ENCODE measurements at regions not wholly inside any gene's neighbourhood (a gene's known extent, or its start where the extent isn't known, plus 50 kb on each side); places are given as distances from the start of the nearest gene placed in this dataset.

- no peak for TF ChIP-seq CTCF (IDR thresholded peaks at IDR 0.05; ENCODE audit: control insufficient read depth, extremely low read depth, insufficient read depth)
- peak; percentile 98 for DNase-seq (ENCODE audit: low read depth)
These were observed 164.5 kb downstream of the IZUMO3 start for GRCh38 chr9:24381205-24381604.

GRCh38 chr9:24359046-24359445 lies 186.7 kb downstream of the IZUMO3 start:
- H3K4me3 ChIP-seq (ENCODE audit: low read depth, low read length) = no peak overlapping the region
- no peak for DNase-seq (ENCODE audit: low read depth)
- no peak for TF ChIP-seq CTCF (IDR thresholded peaks at IDR 0.05; ENCODE audit: control insufficient read depth, extremely low read depth, insufficient read depth)

More at GRCh38 chr9:24381205-24381604, 164.5 kb downstream of the IZUMO3 start:
- H3K4me3 ChIP-seq (ENCODE audit: low read depth, low read length) = no peak overlapping the region

GRCh38 chr9:24351973-24352372 lies 193.7 kb downstream of the IZUMO3 start:
- TF ChIP-seq CTCF (IDR thresholded peaks at IDR 0.05; ENCODE audit: control insufficient read depth, extremely low read depth, insufficient read depth) = no peak
- DNase-seq (ENCODE audit: low read depth) = no peak
- no peak overlapping the region for H3K4me3 ChIP-seq (ENCODE audit: low read depth, low read length)

- no peak for DNase-seq (ENCODE audit: low read depth)
- H3K4me3 ChIP-seq (ENCODE audit: low read depth, low read length) = no peak overlapping the region
- no peak for TF ChIP-seq CTCF (IDR thresholded peaks at IDR 0.05; ENCODE audit: control insufficient read depth, extremely low read depth, insufficient read depth)
These were observed 194.4 kb downstream of the IZUMO3 start for GRCh38 chr9:24351258-24351657.

GRCh38 chr9:24342457-24342856 lies 203.2 kb downstream of the IZUMO3 start:
- no peak overlapping the region for H3K4me3 ChIP-seq (ENCODE audit: low read depth, low read length)
- DNase-seq (ENCODE audit: low read depth) = no peak
- TF ChIP-seq CTCF (IDR thresholded peaks at IDR 0.05; ENCODE audit: control insufficient read depth, extremely low read depth, insufficient read depth) = no peak

GRCh38 chr9:24333629-24334028 lies 212.1 kb downstream of the IZUMO3 start:
- H3K4me3 ChIP-seq (ENCODE audit: low read depth, low read length) = no peak overlapping the region
- no peak for TF ChIP-seq CTCF (IDR thresholded peaks at IDR 0.05; ENCODE audit: control insufficient read depth, extremely low read depth, insufficient read depth)
- no peak for DNase-seq (ENCODE audit: low read depth)

GRCh38 chr9:24298912-24299311 lies 246.8 kb downstream of the IZUMO3 start:
- peak; percentile 19 for DNase-seq (ENCODE audit: low read depth)
- TF ChIP-seq CTCF (IDR thresholded peaks at IDR 0.05; ENCODE audit: control insufficient read depth, extremely low read depth, insufficient read depth) = no peak
- no peak overlapping the region for H3K4me3 ChIP-seq (ENCODE audit: low read depth, low read length)
